ENCODE measurements at regions not wholly inside any gene's neighbourhood (a gene's known extent, or its start where the extent isn't known, plus 50 kb on each side); places are given as distances from the start of the nearest gene placed in this dataset.
A peak's percentile ranks its signal among the peaks of the same experiment; 100 is the strongest.
"Not testable (repeated sequence)": the region's sequence is repeated elsewhere in the genome, so short reads cannot be mapped to it uniquely, and the experiment has no call there.

DNA sequence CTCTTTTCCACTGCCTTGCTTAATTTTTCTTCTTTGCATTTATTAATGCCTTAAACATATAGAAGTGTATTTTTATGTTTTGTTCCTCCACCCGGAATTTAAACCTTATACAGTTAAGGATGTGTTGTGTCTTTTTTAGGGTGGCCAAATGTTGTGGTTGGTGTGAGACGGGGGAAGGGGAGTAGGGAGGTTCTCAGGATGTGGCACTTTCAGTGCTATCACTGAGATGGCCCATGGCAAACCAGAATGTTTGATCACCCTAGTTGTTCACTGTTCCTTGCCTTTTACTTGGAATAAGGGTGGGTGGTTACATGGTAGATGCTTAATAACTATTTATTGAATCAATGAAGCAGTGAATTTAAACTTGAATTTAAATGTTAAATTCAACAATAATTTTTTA lies 216.0 kb upstream of the SLITRK1 start:
- DNase-seq: no peak

DNA sequence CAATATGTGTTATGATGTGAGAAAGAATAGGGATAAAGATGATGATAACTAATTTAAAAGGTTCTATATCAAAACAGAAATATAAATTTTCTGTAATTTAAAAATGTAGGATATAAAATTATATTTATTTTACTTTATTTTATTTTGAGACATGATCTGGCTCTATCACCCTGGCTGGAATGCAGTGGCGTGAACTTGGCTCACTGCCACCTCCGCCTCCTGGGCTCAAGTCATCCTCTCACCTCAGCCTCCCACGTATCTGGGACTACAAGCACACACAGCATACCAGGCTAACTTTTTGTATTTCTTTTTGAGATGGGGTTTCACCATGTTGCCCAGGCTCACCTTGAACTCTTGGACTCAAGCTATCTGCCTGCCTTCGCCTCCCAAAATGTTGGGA lies 214.9 kb upstream of the SLITRK1 start:
- DNase-seq: no peak

DNA sequence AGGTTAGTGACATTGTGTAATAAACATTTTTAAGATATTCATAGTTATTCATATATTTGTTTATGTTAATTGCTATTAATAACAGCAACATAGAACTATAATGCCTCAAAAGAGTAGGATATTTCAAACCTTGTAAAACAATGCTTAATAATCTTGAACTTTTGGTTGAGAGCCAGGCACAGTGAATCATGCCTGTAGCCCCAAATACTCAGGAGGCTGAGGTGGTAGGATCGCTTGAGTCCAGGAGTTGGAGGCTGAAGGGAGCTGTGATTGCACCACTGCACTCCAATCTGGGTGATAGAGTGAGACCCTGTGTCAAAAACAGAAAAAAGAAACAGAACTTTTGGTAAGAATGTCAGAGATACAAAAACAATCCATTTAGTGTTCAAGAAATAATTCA lies 213.9 kb upstream of the SLITRK1 start:
- DNase-seq: no peak

DNA sequence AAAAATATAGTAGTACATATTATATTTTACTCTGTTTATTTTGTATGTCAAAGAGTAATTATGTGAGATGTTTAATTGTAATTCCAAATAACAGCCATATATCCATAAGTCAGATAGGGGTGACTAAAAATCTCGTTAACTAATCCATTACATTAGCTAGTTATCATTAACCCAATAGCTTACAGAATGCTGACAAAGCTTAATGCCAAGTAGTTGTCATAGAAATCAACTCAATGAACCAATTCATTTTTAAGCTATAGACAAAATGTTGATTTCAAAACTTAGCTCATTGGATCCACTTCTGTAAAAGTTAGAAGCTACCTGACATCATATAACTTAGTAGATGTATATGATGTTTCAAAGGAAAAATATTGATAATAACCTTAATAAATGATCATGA lies 206.7 kb upstream of the SLITRK1 start:
- DNase-seq: no peak

DNA sequence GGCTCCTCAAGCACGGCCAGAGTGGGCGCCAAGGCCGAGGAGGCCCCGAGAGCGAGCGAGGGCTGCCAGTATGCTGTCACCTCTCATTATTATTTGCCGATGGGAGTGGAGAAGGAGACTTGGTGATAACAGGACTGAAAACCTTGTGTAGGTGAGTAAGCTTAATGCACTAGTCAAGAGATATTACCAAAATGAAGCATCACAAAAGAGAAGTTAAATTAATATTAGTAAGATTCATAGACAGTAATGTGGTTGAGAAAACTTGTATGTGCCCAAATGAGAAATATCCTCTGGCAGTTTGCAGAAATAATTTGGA lies 204.5 kb upstream of the SLITRK1 start:
- DNase-seq: no peak

DNA sequence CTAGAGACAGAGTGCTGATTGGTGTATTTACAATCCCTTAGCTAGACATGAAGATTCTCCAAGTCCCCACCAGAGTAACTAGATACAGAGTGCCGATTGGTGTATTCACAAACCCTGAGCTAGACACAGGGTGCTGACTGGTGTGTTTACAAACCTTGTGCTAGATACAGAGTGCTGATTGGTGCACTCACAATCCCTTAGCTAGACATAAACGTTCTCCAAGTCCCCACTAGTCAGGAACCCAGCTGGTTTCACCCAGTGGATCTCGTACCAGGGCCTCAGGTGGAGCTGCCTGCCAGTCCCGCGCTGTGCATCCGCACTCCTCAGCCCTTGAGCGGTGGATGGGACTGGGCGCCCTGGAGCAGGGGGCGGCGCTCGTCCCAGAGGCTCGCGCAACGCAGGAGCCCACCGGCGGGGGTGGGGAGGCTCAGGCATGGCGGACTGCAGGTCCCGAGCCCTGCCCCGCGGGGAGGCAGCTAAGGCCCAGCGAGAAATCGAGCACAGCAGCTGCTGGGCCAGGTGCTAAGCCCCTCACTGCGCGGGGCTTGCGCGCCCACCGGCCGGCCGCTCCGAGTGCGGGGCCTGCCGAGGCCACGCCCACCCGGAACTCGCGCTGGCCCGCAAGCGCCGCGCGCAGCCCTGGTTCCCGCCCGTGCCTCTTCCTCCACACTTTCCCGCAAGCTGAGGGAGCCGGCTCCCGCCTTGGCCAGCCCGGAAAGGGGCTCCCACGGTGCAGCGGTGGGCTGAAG lies 204.0 kb upstream of the SLITRK1 start:
- DNase-seq: not testable (repeated sequence)

DNA sequence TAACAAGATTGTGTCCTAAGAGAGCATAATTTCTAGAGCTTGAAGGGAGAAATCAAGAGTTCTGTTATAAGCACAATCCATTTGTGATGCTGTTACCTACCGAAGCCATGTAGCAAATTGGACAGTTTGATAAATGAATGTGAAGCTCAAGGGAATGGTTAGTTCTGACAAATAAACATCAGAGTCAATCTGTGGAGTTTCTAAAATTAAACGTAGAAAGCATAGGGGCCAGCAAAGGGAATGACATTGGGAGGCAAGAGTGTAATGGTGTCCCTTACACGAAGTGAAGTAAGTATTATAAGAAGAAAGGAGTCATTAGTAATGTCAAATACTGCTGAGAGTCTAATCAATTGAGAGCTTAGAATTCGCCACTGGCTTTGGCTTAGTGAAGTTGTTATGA lies 200.2 kb upstream of the SLITRK1 start:
- no peak for DNase-seq

DNA sequence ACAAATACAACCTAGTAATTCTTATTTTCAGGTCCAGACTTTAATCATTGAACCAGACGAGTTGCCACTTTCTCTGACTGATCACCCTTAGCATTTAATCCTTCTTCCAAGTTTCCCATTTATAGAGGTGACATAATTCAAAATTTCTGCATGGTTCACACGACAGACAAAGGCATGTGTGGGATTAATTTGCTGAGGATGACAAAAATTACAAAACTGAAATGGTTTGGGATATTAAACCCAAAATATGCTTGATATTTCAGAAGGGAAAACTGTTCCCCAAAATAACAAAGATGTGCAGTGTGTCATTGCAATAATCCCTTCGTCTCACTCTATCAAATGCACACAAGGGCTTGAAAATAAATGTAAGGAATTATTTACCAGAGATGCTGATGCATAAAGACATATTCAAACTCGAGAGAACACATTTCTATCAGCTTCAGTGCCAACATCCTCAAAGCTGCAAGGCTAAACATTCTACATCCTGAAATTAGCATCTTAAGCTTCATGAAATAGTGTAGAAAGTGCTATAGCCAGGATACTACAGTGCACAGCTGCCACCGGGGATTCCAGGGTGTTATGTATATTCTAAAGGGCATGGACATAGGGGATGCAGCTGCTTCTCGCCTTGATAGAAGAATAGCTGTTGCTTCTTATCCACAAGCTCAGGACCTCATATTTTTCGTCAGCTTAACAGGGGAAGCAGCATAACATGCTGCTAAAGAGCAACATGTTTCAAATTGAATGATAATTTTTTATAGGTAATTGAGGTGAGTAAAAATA lies 198.7 kb upstream of the SLITRK1 start:
- DNase-seq: no peak

DNA sequence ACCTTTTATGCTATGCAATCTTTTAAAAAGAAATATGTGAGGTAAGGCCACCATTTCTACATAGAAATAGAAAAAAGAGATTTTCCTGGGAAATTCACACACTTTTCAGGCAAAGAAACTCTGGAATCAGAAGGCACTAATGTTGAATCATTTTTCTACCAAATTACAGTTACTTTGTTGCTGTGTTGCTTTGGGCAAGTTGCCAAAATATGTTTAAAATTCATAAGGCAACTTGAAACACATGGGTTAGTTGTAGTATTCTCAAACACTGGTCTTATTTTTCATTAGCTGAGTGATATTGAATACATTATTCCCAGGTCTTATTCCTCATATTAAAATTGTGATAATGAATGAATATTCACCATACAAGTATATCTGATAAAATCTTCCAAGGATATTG lies 195.0 kb upstream of the SLITRK1 start:
- no peak for DNase-seq

DNA sequence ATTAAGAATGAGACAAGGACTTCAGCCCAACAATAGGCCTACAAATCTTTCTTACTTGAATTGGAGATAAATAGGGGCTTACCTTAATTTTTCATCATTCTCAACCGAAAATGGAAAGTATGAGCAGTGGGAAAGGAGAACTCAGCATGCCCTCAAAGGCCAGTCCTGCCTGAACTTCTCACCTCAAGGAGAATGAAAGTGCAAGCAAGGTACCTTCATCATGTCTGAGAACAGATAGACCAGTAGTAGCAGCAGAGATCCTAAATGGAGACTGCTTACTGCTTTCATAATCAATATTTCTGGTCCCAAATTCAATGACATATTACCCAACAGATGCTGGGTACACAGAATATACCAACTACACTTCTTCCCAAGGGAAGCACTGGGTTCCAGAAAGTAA lies 194.0 kb upstream of the SLITRK1 start:
- no peak for DNase-seq

DNA sequence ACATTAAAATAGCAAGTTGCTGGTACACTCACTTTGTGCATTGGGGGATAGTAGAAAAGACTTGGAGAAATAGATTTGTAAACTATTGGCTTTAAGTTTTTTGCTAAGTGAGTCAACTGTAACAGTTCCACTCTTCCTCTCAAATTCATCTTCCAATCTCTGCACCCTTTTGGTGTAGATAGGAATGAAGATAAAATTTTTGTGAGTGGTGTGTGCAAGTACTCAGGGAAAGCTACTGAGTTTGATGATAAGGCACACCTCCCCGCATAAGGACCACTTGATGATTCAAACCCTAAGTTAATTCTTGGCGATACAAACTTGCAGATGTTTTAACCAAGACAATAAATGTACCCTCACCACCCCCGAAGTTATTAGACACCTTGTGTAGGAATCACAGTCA lies 168.3 kb upstream of the SLITRK1 start:
- no peak for DNase-seq

DNA sequence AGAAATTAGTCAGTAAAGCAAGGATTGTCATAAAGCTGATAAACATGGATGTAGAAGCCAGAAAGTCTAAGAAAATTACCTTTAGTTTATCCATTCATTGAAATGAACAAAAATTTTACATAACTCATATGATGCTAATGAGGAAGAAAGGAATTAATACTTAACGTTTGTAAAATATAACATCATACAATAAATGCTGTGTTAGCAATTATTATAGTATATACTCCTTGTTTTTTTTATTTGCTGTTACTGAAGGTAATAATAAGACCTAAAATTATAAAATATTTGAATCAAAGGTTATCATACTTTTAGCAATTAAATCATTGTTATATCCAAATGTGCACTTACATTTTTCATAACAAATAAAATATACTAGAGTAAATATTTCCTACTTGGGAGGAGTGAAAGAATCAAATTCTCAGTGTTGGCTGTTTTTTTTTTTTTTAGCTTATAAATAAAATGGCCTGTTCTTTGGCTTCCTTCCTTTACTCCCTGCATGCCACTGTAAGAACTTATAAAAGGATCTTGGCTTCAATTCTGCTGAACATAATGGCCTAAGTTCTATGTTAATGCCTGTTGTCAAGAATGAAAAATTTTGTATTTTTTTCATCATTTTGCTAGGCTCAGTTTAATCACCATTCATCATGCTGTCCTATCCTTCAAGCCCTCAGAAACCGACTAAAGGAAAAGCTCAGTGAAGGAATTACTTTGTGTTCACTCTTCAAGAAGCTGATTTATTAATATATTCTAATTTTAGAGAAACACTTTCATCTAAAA lies 167.4 kb upstream of the SLITRK1 start:
- DNase-seq: no peak

DNA sequence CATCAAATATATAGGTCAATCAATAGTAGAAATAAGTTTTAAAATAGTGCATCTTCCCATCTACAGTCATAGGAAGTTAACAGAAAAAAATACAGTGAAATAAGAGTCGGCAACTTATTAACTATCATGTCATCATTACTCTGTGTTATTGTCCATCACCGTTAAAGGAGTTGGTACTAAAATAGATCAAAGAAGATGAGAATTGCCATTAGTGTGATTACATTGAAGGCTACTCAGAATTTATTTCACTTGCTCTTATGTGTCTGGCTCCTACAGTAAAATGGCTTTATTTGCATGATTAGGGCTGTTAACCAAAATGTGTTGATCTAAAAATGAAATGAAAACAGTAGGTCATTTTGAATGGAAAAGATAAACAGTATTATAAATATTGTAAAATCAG lies 162.5 kb upstream of the SLITRK1 start:
- DNase-seq: no peak

DNA sequence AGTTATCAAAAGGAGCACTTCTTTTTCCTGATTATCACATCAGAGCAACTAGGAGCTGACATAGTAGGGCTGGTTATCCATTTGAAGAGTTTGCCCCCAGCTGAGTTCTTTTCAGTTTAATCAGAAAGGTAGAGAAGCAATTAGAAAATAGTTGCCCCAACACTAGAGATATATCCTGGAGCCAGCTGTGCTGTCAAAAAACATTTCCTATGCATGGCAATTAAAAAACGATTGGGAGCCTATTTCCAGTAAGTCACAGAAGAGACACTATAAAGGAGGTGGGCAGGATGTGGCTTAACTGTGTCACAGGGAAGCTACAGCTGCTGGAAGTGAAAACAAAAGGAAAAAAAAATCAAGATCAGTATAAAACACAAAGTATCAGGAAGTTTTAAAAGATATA lies 155.7 kb upstream of the SLITRK1 start:
- DNase-seq: no peak

DNA sequence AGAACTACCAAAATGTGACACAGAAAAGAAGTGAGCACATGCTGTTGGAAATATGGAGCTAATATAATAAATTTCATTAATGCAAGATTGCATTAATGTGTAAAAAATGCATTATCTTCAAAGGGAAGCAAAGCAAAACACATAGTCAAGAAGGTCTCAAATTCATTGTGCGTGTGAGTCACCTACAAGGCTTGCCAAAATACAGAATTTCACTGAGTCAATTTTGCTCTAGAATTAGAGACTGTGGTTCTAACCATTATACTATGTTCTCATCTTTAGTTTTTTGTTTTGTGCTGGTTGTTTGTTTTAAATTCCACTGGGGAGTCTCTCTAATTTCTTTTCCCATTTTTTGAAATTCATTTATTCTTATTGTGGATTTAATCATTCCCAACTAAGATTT lies 149.8 kb upstream of the SLITRK1 start:
- DNase-seq: no peak

DNA sequence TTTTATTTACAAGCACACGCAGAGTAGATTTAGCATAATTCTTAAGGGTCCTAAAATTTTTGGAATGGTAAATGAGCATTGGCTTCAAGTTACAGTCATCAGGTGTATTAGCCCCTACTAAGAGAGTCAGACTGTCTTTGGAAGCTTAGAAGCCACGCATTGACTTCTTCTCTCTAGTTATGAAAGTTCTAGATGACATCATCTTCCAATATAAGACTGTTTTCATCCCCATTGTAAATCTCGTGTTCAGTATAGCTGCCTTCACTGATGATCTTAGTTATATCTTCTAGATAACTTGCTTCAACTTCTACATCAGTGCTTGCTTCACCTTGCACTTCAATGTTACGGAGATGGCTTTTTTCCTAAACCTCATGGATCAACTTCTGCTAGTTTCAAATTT lies 148.8 kb upstream of the SLITRK1 start:
- DNase-seq: no peak

DNA sequence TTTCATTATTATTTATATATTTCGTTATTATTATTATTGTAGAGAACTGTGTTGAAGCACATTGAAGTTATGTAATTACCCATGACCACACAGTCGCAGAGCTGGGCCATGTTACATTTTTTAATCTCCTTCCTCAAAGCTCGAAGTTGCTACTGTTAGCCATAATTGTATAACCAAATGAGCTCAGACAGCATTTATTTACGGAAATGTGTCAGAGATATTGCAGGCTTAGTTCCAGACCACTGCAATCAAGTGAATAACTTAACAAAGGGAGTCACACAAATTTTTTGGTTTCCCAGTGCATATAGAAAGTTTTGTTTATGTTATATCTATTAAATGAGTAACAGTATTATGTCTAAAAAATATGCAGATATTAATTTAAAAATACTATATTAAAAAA lies 147.1 kb upstream of the SLITRK1 start:
- no peak for DNase-seq

DNA sequence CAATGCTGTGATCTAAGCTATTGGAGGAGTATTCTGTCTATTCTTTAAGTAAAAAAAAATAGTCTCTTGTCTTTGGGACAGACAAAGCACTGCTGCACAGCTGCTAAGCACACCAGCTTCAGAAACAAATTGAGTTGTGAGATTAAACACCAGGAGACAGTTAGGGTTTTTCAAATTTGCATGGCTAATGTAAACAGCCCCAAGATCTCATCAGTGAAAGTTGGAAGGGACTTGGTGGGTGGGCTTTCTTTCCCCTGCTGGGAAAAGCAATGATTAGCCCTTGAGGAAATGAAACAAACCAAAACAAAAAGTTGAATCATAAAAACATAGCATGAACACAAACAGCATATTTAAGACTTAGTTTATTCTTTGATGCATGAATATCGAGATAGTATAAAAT lies 143.6 kb upstream of the SLITRK1 start:
- DNase-seq: no peak

DNA sequence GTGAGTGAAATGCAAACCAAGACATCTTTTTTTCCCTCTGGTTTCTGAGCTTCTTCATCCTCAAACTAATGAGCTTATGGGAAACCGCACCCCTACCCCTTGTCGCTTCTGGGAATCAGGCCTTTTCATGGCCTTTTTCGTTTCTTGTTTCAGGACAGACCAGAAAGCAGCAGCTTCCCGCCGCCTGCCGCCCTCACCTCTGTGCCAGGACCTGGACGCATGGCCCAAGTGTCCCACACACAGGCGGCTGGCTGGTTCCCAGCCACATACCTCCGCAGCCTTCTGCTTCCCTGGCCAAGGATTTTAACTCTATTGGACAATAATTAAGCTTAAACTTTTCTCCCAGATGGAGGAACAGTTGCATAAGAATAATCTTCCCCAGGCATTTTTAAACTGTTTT lies 114.1 kb upstream of the SLITRK1 start:
- DNase-seq: no peak

DNA sequence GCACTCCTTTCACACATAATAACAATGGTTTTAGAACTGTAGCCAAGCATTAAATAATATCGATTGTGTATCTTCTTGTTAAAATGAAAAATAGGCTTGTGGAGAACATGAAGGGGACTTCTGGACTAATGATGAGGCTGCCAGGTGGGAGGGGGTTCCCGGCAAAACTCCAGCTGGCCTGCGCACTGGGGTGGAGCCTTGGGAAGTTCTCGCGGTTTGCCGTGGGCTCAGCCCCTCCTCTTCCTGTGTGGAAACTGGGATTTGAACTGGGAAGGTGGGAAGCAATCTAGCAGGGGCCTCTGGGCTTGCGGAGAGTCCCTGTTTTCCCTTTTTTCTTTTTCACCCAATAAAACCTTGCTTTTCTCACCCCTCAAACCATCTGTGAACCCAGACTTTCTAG lies 113.7 kb upstream of the SLITRK1 start:
- peak; percentile 61 for DNase-seq

DNA sequence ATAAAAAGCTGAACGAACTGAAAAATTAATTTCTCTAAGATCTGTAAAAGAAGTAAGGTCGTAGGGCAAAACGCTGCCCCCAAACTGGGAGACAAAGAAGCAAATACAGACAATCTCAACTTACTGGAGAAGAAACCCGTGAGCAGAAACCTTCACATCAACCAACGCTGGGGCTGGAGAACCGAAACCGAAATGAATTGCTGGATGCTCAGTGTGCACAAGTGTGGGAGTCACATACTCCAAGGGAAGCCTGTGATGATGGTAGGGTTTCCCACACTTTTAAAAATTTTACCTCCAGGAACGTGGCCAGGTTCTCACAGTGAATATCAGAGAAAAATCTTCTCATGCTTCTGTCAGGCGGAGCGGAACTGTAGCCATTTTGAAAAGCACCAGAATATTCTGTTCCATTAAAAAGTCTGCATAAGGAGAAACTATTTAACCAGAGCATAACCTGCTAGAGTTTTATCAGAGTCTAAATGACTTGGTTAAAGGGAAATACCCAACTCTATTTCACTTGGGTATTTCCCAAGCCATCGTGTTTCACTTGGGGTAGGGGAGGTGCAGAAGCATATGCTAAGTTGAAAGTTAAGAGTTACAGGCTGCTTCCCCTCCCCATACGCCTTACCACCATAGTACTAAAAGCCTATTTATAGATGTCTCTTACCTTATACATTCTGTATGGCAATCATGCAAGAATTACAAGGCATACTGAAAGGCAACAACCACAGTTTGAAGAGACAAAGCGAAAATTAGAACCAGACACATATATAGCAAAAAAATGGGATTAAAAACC lies 110.5 kb upstream of the SLITRK1 start:
- DNase-seq: no peak

DNA sequence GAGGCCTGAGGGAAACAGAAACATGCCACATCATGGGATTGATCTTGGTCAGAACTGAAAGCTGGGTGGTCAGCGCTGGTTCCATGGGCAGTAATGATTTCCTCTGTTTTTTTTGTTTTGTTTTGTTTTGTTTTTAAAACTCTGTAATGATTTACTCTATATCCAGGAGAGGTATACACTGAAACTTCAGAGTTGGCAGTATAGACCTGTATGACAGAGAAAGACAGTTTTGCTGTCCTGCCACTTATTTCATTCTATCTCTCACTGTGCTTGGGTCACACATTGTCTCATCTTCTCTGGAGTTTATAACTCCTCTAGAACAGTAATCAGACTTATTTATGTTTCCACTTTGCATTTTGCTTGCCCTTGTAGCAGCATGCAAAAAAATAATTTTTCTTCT lies 105.1 kb upstream of the SLITRK1 start:
- no peak for DNase-seq

DNA sequence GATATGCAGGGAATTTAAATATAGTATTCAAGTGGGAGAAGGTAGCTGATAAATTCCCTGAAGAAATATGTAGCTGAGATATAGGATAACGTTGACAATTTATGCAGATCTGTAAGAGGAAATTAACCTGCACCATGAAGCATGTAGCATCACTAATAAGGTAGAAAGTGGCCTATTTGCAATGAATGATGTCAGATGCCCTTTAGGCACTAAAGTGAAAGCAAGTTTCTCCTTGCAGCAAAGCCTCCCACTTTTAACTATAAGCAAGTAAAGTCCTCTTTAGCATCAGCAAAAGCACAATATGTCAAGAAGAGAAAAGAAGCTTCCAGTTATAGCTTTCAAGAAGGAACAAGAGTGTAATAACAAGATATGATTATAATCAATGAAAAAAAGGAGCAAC lies 102.5 kb upstream of the SLITRK1 start:
- no peak for DNase-seq
